ENCODE measurements at regions not wholly inside any gene's neighbourhood (a gene's known extent, or its start where the extent isn't known, plus 50 kb on each side); places are given as distances from the start of the nearest gene placed in this dataset.

DNA sequence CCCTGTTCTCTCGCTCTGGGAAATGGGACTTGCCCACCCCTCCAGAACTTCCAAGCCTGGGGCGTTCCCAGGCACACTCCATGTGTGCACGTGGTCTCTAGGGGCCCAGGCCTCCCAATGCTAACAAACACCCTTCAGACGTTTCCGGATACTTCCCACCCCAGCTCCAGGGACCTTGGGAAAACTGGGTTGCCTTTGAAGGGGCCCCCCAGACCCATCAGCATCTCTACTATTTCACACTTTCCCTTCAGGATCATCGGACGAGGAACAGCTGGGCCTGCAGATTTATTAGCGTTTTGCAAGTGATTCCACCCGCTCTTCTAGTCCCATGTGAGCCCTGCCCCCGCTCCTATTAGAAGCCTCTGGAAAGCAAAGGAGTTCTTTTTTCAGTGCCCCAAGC lies 63.2 kb downstream of the MAGEF1 start:
- intact Hi-C loops (cut with micrococcal nuclease), result no loop called here
- no peaks in the 10 kb centered on the region for H3K27me3 ChIP-seq (ENCODE audit: low read length)
- CTCF ChIA-PET, result interaction anchor here (0.7 kb wide), 1 partner anchor 130 kb away, joined by 7 read pairs; no protein-coding TSS in a partner anchor
- H3K9ac ChIP-seq (ENCODE audit: low read length), result no peak overlapping the region
- H3K4me2 ChIP-seq (ENCODE audit: low read length), result no peak overlapping the region
- H3F3A ChIP-seq (ENCODE audit: low read length, unreplicated experiment), result no peaks in the 10 kb centered on the region
- no peak overlapping the region for H2AFZ ChIP-seq (ENCODE audit: low read length)
- no peaks in the 10 kb centered on the region for H4K20me1 ChIP-seq (ENCODE audit: low read length)
- no TSS peak for BruUV-seq (replicated peaks)
- TF ChIP-seq EZH2phosphoT487 (IDR thresholded peaks at IDR 0.05; ENCODE audit: borderline replicate concordance, low read length) (no peak), EZH2 (IDR thresholded peaks at IDR 0.05; ENCODE audit: low read length, unreplicated experiment) (no peak), CTCF (conservative IDR thresholded peaks at IDR 0.05; ENCODE audit: low read depth, low read length) (no peak)
- no peaks in the 10 kb centered on the region for H3K9me2 ChIP-seq (replicated peaks; ENCODE audit: low read length)
- no peak overlapping the region for H3K4me3 ChIP-seq (ENCODE audit: low read length)
- H3K36me3 ChIP-seq (ENCODE audit: low read depth, low read length), result no peaks in the 10 kb centered on the region
- no peaks in the 10 kb centered on the region for H3K9me3 ChIP-seq (ENCODE audit: low read length)
- POLR2A ChIA-PET (ENCODE audit: unreplicated experiment), result no interaction called here
- no peak overlapping the region for H3K27ac ChIP-seq (ENCODE audit: low read length)
- no peaks in the 10 kb centered on the region for H3K79me2 ChIP-seq (ENCODE audit: low read length)
- DNase-seq (no peak), ATAC-seq (no peak)
- H3K4me1 ChIP-seq (ENCODE audit: insufficient read depth, low read length), result peaks cover 10% of the 10 kb centered on the region; the same call in 1 of the 2 replicates

DNA sequence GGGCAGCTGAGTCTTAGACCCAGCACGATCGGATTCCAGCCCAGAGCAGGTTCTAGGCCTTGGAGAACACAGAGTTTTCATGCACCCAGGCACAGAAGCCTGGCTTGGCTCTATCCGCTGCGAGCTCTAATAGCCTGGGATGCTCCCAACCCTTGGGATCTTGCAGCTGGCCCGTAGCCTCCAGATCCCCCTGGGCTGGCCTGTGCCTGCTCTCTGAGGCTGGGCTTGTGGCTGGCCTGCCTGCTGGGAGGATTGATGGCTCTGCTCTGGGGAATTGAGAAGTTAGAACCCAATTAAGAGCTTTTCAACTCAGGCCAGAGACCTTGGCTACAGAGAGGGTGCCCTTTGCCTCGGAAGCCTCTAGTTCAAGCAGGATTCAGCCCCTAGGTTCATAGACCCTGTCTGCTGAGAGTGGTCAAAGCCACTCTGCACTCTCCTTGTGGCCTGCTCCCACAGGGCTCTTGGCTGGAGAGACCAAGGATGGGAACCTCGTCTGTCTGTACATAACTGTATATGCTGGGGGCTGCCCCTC lies 64.4 kb downstream of the MAGEF1 start:
- Histone ChIP-seq H3K9ac (ENCODE audit: low read length) (no peak overlapping the region), H2AFZ (ENCODE audit: low read length) (no peak overlapping the region), H3K27ac (ENCODE audit: low read length) (no peak overlapping the region), H3K4me2 (ENCODE audit: low read length) (no peak overlapping the region), H3F3A (ENCODE audit: low read length, unreplicated experiment) (no peaks in the 10 kb centered on the region), H3K4me3 (ENCODE audit: low read length) (no peak overlapping the region), H3K9me3 (ENCODE audit: low read length) (no peaks in the 10 kb centered on the region), H3K4me1 (ENCODE audit: insufficient read depth, low read length) (peaks cover 10% of the 10 kb centered on the region; the same call in 1 of the 2 replicates), H4K20me1 (ENCODE audit: low read length) (no peaks in the 10 kb centered on the region), H3K36me3 (ENCODE audit: low read depth, low read length) (no peaks in the 10 kb centered on the region), H3K9me2 (replicated peaks; ENCODE audit: low read length) (no peaks in the 10 kb centered on the region), H3K79me2 (ENCODE audit: low read length) (no peaks in the 10 kb centered on the region), H3K27me3 (ENCODE audit: low read length) (no peaks in the 10 kb centered on the region)
- ATAC-seq, result no peak
- intact Hi-C loops (cut with micrococcal nuclease), result no loop called here
- no peak for DNase-seq
- no peak for TF ChIP-seq CTCF (conservative IDR thresholded peaks at IDR 0.05; ENCODE audit: low read depth, low read length)
- TF ChIP-seq EZH2 (IDR thresholded peaks at IDR 0.05; ENCODE audit: low read length, unreplicated experiment), result no peak
- TF ChIP-seq EZH2phosphoT487 (IDR thresholded peaks at IDR 0.05; ENCODE audit: borderline replicate concordance, low read length), result no peak
- no TSS peak for BruUV-seq (replicated peaks)
- ChIA-PET CTCF (no interaction called here), POLR2A (ENCODE audit: unreplicated experiment) (no interaction called here)

GRCh38 chr3:184645336-184645735 lies 66.5 kb downstream of the MAGEF1 start:
- no peak overlapping the region for H3K27ac ChIP-seq (ENCODE audit: low read length)
- intact Hi-C loops (cut with micrococcal nuclease), result no loop called here
- no peaks in the 10 kb centered on the region for H3K9me3 ChIP-seq (ENCODE audit: low read length)
- H3K4me1 ChIP-seq (ENCODE audit: insufficient read depth, low read length), result no peaks in the 10 kb centered on the region
- ChIA-PET POLR2A (ENCODE audit: unreplicated experiment) (no interaction called here), CTCF (no interaction called here)
- no peak overlapping the region for H3K9ac ChIP-seq (ENCODE audit: low read length)
- H3K27me3 ChIP-seq (ENCODE audit: low read length), result no peaks in the 10 kb centered on the region
- DNase-seq (no peak), ATAC-seq (peak; percentile 22; the same call in 1 of the 2 replicates)
- BruUV-seq (replicated peaks), result no TSS peak
- TF ChIP-seq CTCF (conservative IDR thresholded peaks at IDR 0.05; ENCODE audit: low read depth, low read length) (no peak), EZH2phosphoT487 (IDR thresholded peaks at IDR 0.05; ENCODE audit: borderline replicate concordance, low read length) (no peak), EZH2 (IDR thresholded peaks at IDR 0.05; ENCODE audit: low read length, unreplicated experiment) (no peak)
- no peaks in the 10 kb centered on the region for H3K9me2 ChIP-seq (replicated peaks; ENCODE audit: low read length)
- H3K4me2 ChIP-seq (ENCODE audit: low read length), result no peak overlapping the region
- no peaks in the 10 kb centered on the region for H3F3A ChIP-seq (ENCODE audit: low read length, unreplicated experiment)
- H3K79me2 ChIP-seq (ENCODE audit: low read length), result no peaks in the 10 kb centered on the region
- no peaks in the 10 kb centered on the region for H3K36me3 ChIP-seq (ENCODE audit: low read depth, low read length)
- no peak overlapping the region for H2AFZ ChIP-seq (ENCODE audit: low read length)
- no peaks in the 10 kb centered on the region for H4K20me1 ChIP-seq (ENCODE audit: low read length)
- no peak overlapping the region for H3K4me3 ChIP-seq (ENCODE audit: low read length)
